ENCODE measurements at regions not wholly inside any gene's neighbourhood (a gene's known extent, or its start where the extent isn't known, plus 50 kb on each side); places are given as distances from the start of the nearest gene placed in this dataset.

- no peak for TF ChIP-seq CTCF (conservative IDR thresholded peaks at IDR 0.05; ENCODE audit: control insufficient read depth, insufficient read depth, low read depth, low read length)
- no peak overlapping the region for H3K4me3 ChIP-seq (ENCODE audit: control insufficient read depth, low read depth, low read length)
- DNase-seq (ENCODE audit: low read depth): no peak
These were observed 337.9 kb upstream of the KITLG start for GRCh38 chr12:88918161-88918560.

DNA sequence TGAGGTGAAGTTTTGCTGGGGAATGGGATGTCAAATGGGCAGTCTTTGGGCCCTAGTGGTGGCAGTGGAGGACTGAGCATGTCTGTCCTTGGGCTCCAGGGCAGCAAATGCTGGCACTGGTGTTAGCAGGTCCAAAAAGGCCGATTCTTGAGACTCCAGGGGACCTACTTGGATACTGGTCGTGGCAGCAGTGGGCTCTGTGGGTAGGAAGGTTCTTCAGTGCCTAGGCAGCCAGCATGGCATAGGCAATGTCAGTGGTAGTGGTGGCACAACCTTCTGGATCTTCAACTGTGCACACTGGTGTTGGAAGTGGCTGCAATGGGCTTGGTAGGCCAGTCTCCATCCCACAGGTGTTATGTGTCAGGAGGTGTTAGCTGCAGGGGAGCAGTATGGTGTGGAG lies 334.7 kb upstream of the KITLG start:
- no peak overlapping the region for H3K4me3 ChIP-seq (ENCODE audit: control insufficient read depth, low read depth, low read length)
- no peak for TF ChIP-seq CTCF (conservative IDR thresholded peaks at IDR 0.05; ENCODE audit: control insufficient read depth, insufficient read depth, low read depth, low read length)
- no peak for DNase-seq (ENCODE audit: low read depth)

GRCh38 chr12:88909510-88909909 lies 329.2 kb upstream of the KITLG start:
- no peak for TF ChIP-seq CTCF (conservative IDR thresholded peaks at IDR 0.05; ENCODE audit: control insufficient read depth, insufficient read depth, low read depth, low read length)
- no peak for DNase-seq (ENCODE audit: low read depth)
- no peak overlapping the region for H3K4me3 ChIP-seq (ENCODE audit: control insufficient read depth, low read depth, low read length)

GRCh38 chr12:88908345-88908744 lies 328.1 kb upstream of the KITLG start:
- no peak for TF ChIP-seq CTCF (conservative IDR thresholded peaks at IDR 0.05; ENCODE audit: control insufficient read depth, insufficient read depth, low read depth, low read length)
- H3K4me3 ChIP-seq (ENCODE audit: control insufficient read depth, low read depth, low read length): no peak overlapping the region
- no peak for DNase-seq (ENCODE audit: low read depth)

- TF ChIP-seq CTCF (conservative IDR thresholded peaks at IDR 0.05; ENCODE audit: control insufficient read depth, insufficient read depth, low read depth, low read length): no peak
- DNase-seq (ENCODE audit: low read depth): no peak
- H3K4me3 ChIP-seq (ENCODE audit: control insufficient read depth, low read depth, low read length): no peak overlapping the region
These were observed 324.4 kb upstream of the KITLG start for GRCh38 chr12:88904705-88905104.

GRCh38 chr12:88903333-88903732 lies 323.1 kb upstream of the KITLG start:
- no peak for DNase-seq (ENCODE audit: low read depth)
- H3K4me3 ChIP-seq (ENCODE audit: control insufficient read depth, low read depth, low read length): no peak overlapping the region
- no peak for TF ChIP-seq CTCF (conservative IDR thresholded peaks at IDR 0.05; ENCODE audit: control insufficient read depth, insufficient read depth, low read depth, low read length)

- peak; percentile 5 for DNase-seq (ENCODE audit: low read depth)
- no peak for TF ChIP-seq CTCF (conservative IDR thresholded peaks at IDR 0.05; ENCODE audit: control insufficient read depth, insufficient read depth, low read depth, low read length)
- H3K4me3 ChIP-seq (ENCODE audit: control insufficient read depth, low read depth, low read length): no peak overlapping the region
These were observed 317.5 kb upstream of the KITLG start for GRCh38 chr12:88897723-88898122.

Measured in fibroblast of mammary gland (primary cell).